ENCODE measurements at regions not wholly inside any gene's neighbourhood (a gene's known extent, or its start where the extent isn't known, plus 50 kb on each side); places are given as distances from the start of the nearest gene placed in this dataset.

- Histone ChIP-seq H3K9me3 (ENCODE audit: low read depth, low read length) (no peaks in the 10 kb centered on the region), H3K27ac (no peak overlapping the region), H3K36me3 (ENCODE audit: insufficient read depth, low read length) (no peaks in the 10 kb centered on the region), H3K9ac (ENCODE audit: insufficient read length) (no peak overlapping the region), H3K4me3 (no peak overlapping the region)
- peak; percentile 18 for DNase-seq (ENCODE audit: low read depth, low spot score)
- TF ChIP-seq POLR2AphosphoS5 (IDR thresholded peaks at IDR 0.05; ENCODE audit: borderline replicate concordance, low read depth, low read length) = no peak
- TF ChIP-seq EZH2 (IDR thresholded peaks at IDR 0.05) = no peak
- no peak for TF ChIP-seq FOXP2 (optimal IDR thresholded peaks at IDR 0.05; ENCODE audit: control extremely low read depth, extremely low read length, insufficient read depth)
These were observed 137.4 kb upstream of the USP25 start for GRCh38 chr21:15592271-15592860.

- H3K9me3 ChIP-seq (ENCODE audit: low read depth, low read length) = no peaks in the 10 kb centered on the region
- DNase-seq (ENCODE audit: low read depth, low spot score) = no peak
- H3K9ac ChIP-seq (ENCODE audit: insufficient read length) = no peak overlapping the region
- H3K4me3 ChIP-seq = no peak overlapping the region
- H3K36me3 ChIP-seq (ENCODE audit: insufficient read depth, low read length) = no peaks in the 10 kb centered on the region
- no peak for TF ChIP-seq FOXP2 (optimal IDR thresholded peaks at IDR 0.05; ENCODE audit: control extremely low read depth, extremely low read length, insufficient read depth)
- TF ChIP-seq POLR2AphosphoS5 (IDR thresholded peaks at IDR 0.05; ENCODE audit: borderline replicate concordance, low read depth, low read length) = no peak
- no peak for TF ChIP-seq EZH2 (IDR thresholded peaks at IDR 0.05)
- no peak overlapping the region for H3K27ac ChIP-seq
These were observed 136.8 kb upstream of the USP25 start for GRCh38 chr21:15592957-15593356.

- H3K4me3 ChIP-seq = no peak overlapping the region
- H3K27ac ChIP-seq = no peak overlapping the region
- no peak for TF ChIP-seq EZH2 (IDR thresholded peaks at IDR 0.05)
- TF ChIP-seq POLR2AphosphoS5 (IDR thresholded peaks at IDR 0.05; ENCODE audit: borderline replicate concordance, low read depth, low read length) = no peak
- TF ChIP-seq FOXP2 (optimal IDR thresholded peaks at IDR 0.05; ENCODE audit: control extremely low read depth, extremely low read length, insufficient read depth) = no peak
- H3K36me3 ChIP-seq (ENCODE audit: insufficient read depth, low read length) = no peaks in the 10 kb centered on the region
- DNase-seq (ENCODE audit: low read depth, low spot score) = no peak
- no peak overlapping the region for H3K9ac ChIP-seq (ENCODE audit: insufficient read length)
- no peaks in the 10 kb centered on the region for H3K9me3 ChIP-seq (ENCODE audit: low read depth, low read length)
These were observed 128.4 kb upstream of the USP25 start for GRCh38 chr21:15601390-15601789.

- no peak for DNase-seq (ENCODE audit: low read depth, low spot score)
- Histone ChIP-seq H3K4me3 (no peak overlapping the region), H3K27ac (no peak overlapping the region), H3K9me3 (ENCODE audit: low read depth, low read length) (no peaks in the 10 kb centered on the region), H3K9ac (ENCODE audit: insufficient read length) (no peak overlapping the region), H3K36me3 (ENCODE audit: insufficient read depth, low read length) (no peaks in the 10 kb centered on the region)
- no peak for TF ChIP-seq FOXP2 (optimal IDR thresholded peaks at IDR 0.05; ENCODE audit: control extremely low read depth, extremely low read length, insufficient read depth)
- TF ChIP-seq POLR2AphosphoS5 (IDR thresholded peaks at IDR 0.05; ENCODE audit: borderline replicate concordance, low read depth, low read length) = no peak
- TF ChIP-seq EZH2 (IDR thresholded peaks at IDR 0.05) = no peak
These were observed 125.4 kb upstream of the USP25 start for GRCh38 chr21:15604413-15604812.

GRCh38 chr21:15614766-15615165, 115.0 kb upstream of the USP25 start:
- no peak overlapping the region; the same call in 1 of the 2 replicates for H3K4me3 ChIP-seq
- H3K9me3 ChIP-seq (ENCODE audit: low read depth, low read length) = no peaks in the 10 kb centered on the region
- peak; percentile 5 for DNase-seq (ENCODE audit: low read depth, low spot score)
- H3K36me3 ChIP-seq (ENCODE audit: insufficient read depth, low read length) = no peaks in the 10 kb centered on the region
- no peak for TF ChIP-seq POLR2AphosphoS5 (IDR thresholded peaks at IDR 0.05; ENCODE audit: borderline replicate concordance, low read depth, low read length)
- no peak for TF ChIP-seq EZH2 (IDR thresholded peaks at IDR 0.05)
- no peak for TF ChIP-seq FOXP2 (optimal IDR thresholded peaks at IDR 0.05; ENCODE audit: control extremely low read depth, extremely low read length, insufficient read depth)
- no peak overlapping the region for H3K9ac ChIP-seq (ENCODE audit: insufficient read length)
- H3K27ac ChIP-seq = peak overlapping the region; percentile 19; the same call in 1 of the 2 replicates

GRCh38 chr21:15616864-15617574, 112.8 kb upstream of the USP25 start:
- Histone ChIP-seq H3K9ac (ENCODE audit: insufficient read length) (no peak overlapping the region), H3K36me3 (ENCODE audit: insufficient read depth, low read length) (no peaks in the 10 kb centered on the region), H3K4me3 (no peak overlapping the region), H3K9me3 (ENCODE audit: low read depth, low read length) (no peaks in the 10 kb centered on the region), H3K27ac (no peak overlapping the region)
- no peak for DNase-seq (ENCODE audit: low read depth, low spot score)
- TF ChIP-seq FOXP2 (optimal IDR thresholded peaks at IDR 0.05; ENCODE audit: control extremely low read depth, extremely low read length, insufficient read depth) (no peak), POLR2AphosphoS5 (IDR thresholded peaks at IDR 0.05; ENCODE audit: borderline replicate concordance, low read depth, low read length) (no peak), EZH2 (IDR thresholded peaks at IDR 0.05) (no peak)

- Histone ChIP-seq H3K9me3 (ENCODE audit: low read depth, low read length) (no peaks in the 10 kb centered on the region), H3K4me3 (no peak overlapping the region), H3K27ac (no peak overlapping the region), H3K9ac (ENCODE audit: insufficient read length) (no peak overlapping the region), H3K36me3 (ENCODE audit: insufficient read depth, low read length) (no peaks in the 10 kb centered on the region)
- TF ChIP-seq EZH2 (IDR thresholded peaks at IDR 0.05) = no peak
- TF ChIP-seq FOXP2 (optimal IDR thresholded peaks at IDR 0.05; ENCODE audit: control extremely low read depth, extremely low read length, insufficient read depth) = no peak
- no peak for TF ChIP-seq POLR2AphosphoS5 (IDR thresholded peaks at IDR 0.05; ENCODE audit: borderline replicate concordance, low read depth, low read length)
- peak; percentile 26 for DNase-seq (ENCODE audit: low read depth, low spot score)
These were observed 111.8 kb upstream of the USP25 start for GRCh38 chr21:15617964-15618363.

GRCh38 chr21:15620892-15621291, 108.9 kb upstream of the USP25 start:
- Histone ChIP-seq H3K9me3 (ENCODE audit: low read depth, low read length) (no peaks in the 10 kb centered on the region), H3K36me3 (ENCODE audit: insufficient read depth, low read length) (no peaks in the 10 kb centered on the region), H3K27ac (no peak overlapping the region), H3K4me3 (no peak overlapping the region), H3K9ac (ENCODE audit: insufficient read length) (no peak overlapping the region)
- no peak for DNase-seq (ENCODE audit: low read depth, low spot score)
- TF ChIP-seq FOXP2 (optimal IDR thresholded peaks at IDR 0.05; ENCODE audit: control extremely low read depth, extremely low read length, insufficient read depth) (no peak), EZH2 (IDR thresholded peaks at IDR 0.05) (no peak), POLR2AphosphoS5 (IDR thresholded peaks at IDR 0.05; ENCODE audit: borderline replicate concordance, low read depth, low read length) (no peak)

Measured in SK-N-MC (cell line).